C4-2B (cell line): ENCODE measurements at regions not wholly inside any gene's neighbourhood (a gene's known extent, or its start where the extent isn't known, plus 50 kb on each side); places are given as distances from the start of the nearest gene placed in this dataset.

Experiments used
- CTCF ChIP-seq: fragments of 450-650 bp; conservative IDR thresholded peaks from 2 replicates; pipeline ENCODE4 v1.5.1; 2017; ENCODE audit warnings: mild to moderate bottlenecking
- ZFX ChIP-seq: fragments of 450-650 bp; IDR thresholded peaks from 2 replicates; pipeline ENCODE4 v1.6.1; 2017

- TF ChIP-seq CTCF (no peak), ZFX (no peak)
Measured at GRCh38 chr15:69917056-69917455, 180.7 kb downstream of the TLE3 start.
